Bronchial epithelial cell (primary cell): ENCODE measurements at regions not wholly inside any gene's neighbourhood (a gene's known extent, or its start where the extent isn't known, plus 50 kb on each side); places are given as distances from the start of the nearest gene placed in this dataset.
"Not testable (repeated sequence)": the region's sequence is repeated elsewhere in the genome, so short reads cannot be mapped to it uniquely, and the experiment has no call there.

Experiments used
- DNase-seq: peaks from one replicate; pipeline ENCODE4 v3.0.0-alpha.2; 2010; ENCODE audit warnings: low read depth
- FAIRE-seq: peaks from 2 replicates; lab custom pipeline; 2011; peaks lifted over from hg19 to GRCh38; lab: Jason Lieb, UNC
- H3K27me3 ChIP-seq: 2 replicates; pipeline ENCODE4 v1.5.1; 2011; ENCODE audit warnings: low read length; ENCODE audit not compliant: control insufficient read depth, insufficient read depth
- H3K36me3 ChIP-seq: 2 replicates; pipeline ENCODE4 v1.5.1; 2011; ENCODE audit warnings: low read length; ENCODE audit not compliant: control insufficient read depth, insufficient read depth
- H3K4me3 ChIP-seq: 2 replicates; pipeline ENCODE4 v1.5.1; 2011; ENCODE audit warnings: mild to moderate bottlenecking, low read depth, low read length, control low read depth
- TF ChIP-seq, protein P1 (sequence below): IDR thresholded peaks from 2 replicates; pipeline ENCODE4 v1.5.1; 2011; ENCODE audit warnings: mild to moderate bottlenecking, moderate library complexity, low read length, control low read depth, inconsistent platforms; ENCODE audit not compliant: insufficient read depth, severe bottlenecking

DNA sequence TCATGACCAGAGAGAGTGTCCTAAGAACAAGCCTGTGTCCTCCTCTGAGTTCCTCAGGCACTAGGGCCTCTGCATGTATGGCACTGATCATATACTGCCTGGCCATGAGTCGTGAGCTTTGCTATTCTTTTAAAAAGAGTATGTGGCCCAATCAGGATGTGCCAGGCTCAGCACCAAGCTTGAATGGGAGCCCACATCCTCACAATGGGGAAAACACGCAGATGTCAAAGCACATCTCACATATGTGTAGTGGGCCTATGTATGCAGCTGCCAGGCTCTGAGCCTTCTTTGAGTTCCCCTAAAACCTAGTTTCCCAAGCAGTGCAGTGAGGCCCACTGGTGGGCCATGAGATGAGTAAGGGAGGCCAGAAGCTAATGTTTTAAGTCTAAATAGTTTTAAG, 69.9 kb upstream of the SLC1A4 start:
- H3K4me3 ChIP-seq, result no peak overlapping the region
- H3K36me3 ChIP-seq, result no peaks in the 10 kb centered on the region
- FAIRE-seq (no peak), DNase-seq (no peak)
- no peaks in the 10 kb centered on the region for H3K27me3 ChIP-seq
- TF ChIP-seq, protein P1, sequence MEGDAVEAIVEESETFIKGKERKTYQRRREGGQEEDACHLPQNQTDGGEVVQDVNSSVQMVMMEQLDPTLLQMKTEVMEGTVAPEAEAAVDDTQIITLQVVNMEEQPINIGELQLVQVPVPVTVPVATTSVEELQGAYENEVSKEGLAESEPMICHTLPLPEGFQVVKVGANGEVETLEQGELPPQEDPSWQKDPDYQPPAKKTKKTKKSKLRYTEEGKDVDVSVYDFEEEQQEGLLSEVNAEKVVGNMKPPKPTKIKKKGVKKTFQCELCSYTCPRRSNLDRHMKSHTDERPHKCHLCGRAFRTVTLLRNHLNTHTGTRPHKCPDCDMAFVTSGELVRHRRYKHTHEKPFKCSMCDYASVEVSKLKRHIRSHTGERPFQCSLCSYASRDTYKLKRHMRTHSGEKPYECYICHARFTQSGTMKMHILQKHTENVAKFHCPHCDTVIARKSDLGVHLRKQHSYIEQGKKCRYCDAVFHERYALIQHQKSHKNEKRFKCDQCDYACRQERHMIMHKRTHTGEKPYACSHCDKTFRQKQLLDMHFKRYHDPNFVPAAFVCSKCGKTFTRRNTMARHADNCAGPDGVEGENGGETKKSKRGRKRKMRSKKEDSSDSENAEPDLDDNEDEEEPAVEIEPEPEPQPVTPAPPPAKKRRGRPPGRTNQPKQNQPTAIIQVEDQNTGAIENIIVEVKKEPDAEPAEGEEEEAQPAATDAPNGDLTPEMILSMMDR, result no peak

DNA sequence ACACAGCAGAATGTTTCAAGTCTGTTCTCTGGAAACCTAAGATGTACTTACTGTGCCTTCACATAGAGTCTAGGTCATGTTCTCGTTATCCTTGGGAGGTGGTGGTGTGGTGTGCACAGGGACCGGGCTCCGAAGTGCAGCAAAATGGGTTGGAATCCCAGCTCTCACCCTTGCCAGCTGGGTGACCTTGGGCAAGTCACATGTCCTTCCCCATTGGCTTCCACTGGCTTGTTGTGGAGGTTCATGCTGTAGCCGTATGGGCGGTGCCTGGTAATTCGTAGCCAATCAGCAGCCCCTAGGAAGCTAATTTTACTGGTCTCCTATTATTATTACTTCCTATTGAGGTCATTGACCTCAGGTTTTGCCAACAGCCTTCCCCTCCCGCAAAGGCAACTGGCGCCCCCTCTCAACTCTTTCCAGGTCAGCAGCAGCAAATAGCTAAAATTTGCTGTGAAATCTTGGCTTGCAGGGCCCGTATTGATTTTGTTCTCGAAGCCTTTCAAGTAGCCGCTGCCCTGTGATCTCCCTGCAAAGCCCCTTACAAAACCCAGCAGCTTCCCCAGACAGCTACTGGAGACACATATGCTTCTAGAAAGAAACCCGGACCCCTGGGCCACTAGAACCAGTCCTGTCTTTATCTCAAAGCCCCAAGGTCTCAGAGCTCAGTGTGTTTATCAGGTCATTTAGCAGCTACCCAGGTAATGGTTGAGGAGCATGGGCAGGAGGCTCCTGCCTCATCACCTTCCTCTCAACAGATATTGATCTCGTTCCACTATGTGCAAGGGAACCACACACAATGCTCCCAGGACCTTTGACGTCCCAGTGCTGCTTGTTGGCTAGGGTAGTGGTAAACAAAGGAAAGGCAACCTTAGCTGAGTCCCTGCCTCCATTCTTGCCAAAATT, 66.5 kb upstream of the SLC1A4 start:
- FAIRE-seq (no peak), DNase-seq (no peak)
- Histone ChIP-seq H3K4me3 (no peak overlapping the region), H3K27me3 (no peaks in the 10 kb centered on the region), H3K36me3 (no peaks in the 10 kb centered on the region)
- TF ChIP-seq, protein P1, result no peak

GRCh38 chr2:64923385-64923710, 65.9 kb upstream of the SLC1A4 start:
- DNase-seq (no peak), FAIRE-seq (no peak)
- TF ChIP-seq, protein P1, result no peak
- Histone ChIP-seq H3K4me3 (no peak overlapping the region), H3K36me3 (no peaks in the 10 kb centered on the region), H3K27me3 (no peaks in the 10 kb centered on the region)

DNA sequence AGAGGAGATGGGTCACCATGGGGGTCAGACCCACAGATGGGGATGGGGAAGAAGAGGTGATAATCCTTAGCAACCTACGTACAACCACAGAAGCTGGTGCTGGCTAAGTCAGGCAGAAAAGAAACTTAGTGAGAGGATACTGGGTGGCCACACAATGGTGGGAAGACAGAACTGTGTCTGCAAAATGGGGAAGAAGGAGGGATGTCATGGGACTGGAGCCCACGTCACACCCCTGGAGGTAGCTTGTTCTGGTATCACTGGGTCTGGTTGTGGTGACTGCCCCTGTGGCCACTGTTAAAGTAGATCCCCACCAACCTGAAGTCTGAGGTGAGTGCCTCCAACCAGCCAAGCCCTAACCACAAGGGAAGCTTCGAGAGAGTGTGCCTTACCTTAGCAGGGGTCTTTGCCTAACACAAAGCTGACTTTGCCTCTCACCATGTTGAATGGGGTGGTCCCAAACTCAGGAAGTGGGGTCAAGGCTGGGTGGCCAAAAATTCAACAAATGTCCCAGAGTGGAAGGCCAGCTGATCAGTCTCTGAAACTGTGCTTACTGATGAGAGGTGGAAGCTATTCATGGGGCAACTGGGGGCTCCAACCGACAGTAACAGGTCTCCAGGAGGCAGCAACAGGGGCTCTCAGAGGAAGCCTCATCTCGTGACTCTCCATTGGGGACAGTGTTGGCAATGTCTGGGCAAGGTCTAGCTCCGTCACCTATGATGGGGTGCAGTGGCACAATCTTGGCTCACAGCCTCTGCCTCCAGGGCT, 64.8 kb upstream of the SLC1A4 start:
- H3K27me3 ChIP-seq, result no peaks in the 10 kb centered on the region
- H3K36me3 ChIP-seq, result no peaks in the 10 kb centered on the region
- DNase-seq (no peak), FAIRE-seq (no peak)
- TF ChIP-seq, protein P1, result no peak
- no peak overlapping the region for H3K4me3 ChIP-seq

GRCh38 chr2:64925930-64926722, 63.1 kb upstream of the SLC1A4 start:
- not testable (repeated sequence) for H3K36me3 ChIP-seq, H3K27me3 ChIP-seq, H3K4me3 ChIP-seq, DNase-seq, FAIRE-seq

DNA sequence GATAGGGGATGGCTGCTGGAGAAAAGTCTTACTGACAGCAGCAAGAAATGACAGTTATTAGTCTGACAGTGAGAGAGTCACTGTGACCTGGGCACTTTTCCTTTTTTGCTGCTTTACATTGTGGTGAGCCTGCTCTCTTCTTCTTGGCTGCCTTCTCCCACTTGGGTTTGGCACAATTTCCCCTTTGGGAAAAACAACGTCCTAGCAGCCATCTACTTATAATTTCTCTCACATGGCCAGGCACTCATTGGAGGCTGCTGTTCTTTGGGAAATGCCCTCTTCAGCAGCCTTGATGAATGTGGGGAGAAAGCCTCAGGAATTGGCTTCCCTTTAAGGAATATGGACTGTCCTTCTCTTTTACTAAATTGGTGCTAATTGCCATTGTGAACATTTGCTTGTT, 60.4 kb upstream of the SLC1A4 start:
- no peaks in the 10 kb centered on the region for H3K36me3 ChIP-seq
- H3K27me3 ChIP-seq, result peaks cover 2% of the 10 kb centered on the region
- DNase-seq, result no peak
- TF ChIP-seq, protein P1, result no peak
- H3K4me3 ChIP-seq, result no peak overlapping the region
- FAIRE-seq, result no peak
